HepG2 (cell line): ENCODE measurements at regions not wholly inside any gene's neighbourhood (a gene's known extent, or its start where the extent isn't known, plus 50 kb on each side); places are given as distances from the start of the nearest gene placed in this dataset.

ENCODE experiments used
- ATAC-seq: fragments of 200-7000 bp; cut with Tn5 transposase; 3 replicates; pipeline ENCODE4 v1.9.1; 2020; ENCODE audit warnings: mild to moderate bottlenecking, moderate library complexity
- BruUV-seq: library from RNA; stranded (reverse); fragments of 400-500 nt; replicated peaks from 2 replicates; lab custom pipeline; 2021; lab: Mats Ljungman, UMichigan
- CTCF ChIA-PET: fragments of 300-600 bp; formaldehyde crosslinking; extraction: SDS; loops from one replicate; lab custom pipeline; 2021; ENCODE audit warnings: low total read pairs, inconsistent platforms, low intra/inter-chr PET ratio; lab: Yijun Ruan, JAX
- POLR2A ChIA-PET: fragments of 350-600 bp; sonication (Branson Sonifier 250); formaldehyde crosslinking; loops from one replicate; lab custom pipeline; 2020; ENCODE audit warnings: antibody characterized with exemption, inconsistent platforms; lab: Yijun Ruan, JAX
- DNase-seq: peaks from one replicate; pipeline ENCODE4 v3.0.0-alpha.2; 2015; ENCODE audit warnings: low spot score
- FAIRE-seq: peaks from 3 replicates; lab custom pipeline; 2011; peaks lifted over from hg19 to GRCh38; lab: Jason Lieb, UNC
- H2AFZ ChIP-seq: one replicate; pipeline ENCODE4 v1.6.1; 2011; ENCODE audit warnings: low read length, inconsistent platforms
- H3K27ac ChIP-seq: fragments of 300-600 bp; 3 replicates; pipeline ENCODE4 v1.8.0; 2011; ENCODE audit warnings: mixed run types, mild to moderate bottlenecking, mixed read lengths, low read length, inconsistent platforms; ENCODE audit not compliant: insufficient read depth; ENCODE audit errors: extremely low read length
- H3K27me3 ChIP-seq, 2 experiments: fragments of 200-600 bp in 1 of 2; 2 replicates in 1 of 2; 3 replicates in 1 of 2; pipeline versions ENCODE4 v1.6.0 to v1.8.0; 2011; ENCODE audit warnings: low read length in 2 of 2, mild to moderate bottlenecking in 2 of 2, moderate library complexity in 2 of 2, inconsistent platforms in 1 of 2; ENCODE audit not compliant: insufficient read depth in 2 of 2, control insufficient read depth in 1 of 2
- H3K36me3 ChIP-seq, 2 experiments: fragments of 200-600 bp in 1 of 2; replicated peaks in 1 of 2; 2 replicates in 1 of 2; 3 replicates in 1 of 2; pipeline versions ENCODE4 v1.5.1 to v1.8.0; 2011; ENCODE audit warnings: low read length in 2 of 2, inconsistent platforms in 1 of 2; ENCODE audit not compliant: insufficient read depth in 2 of 2, control insufficient read depth in 1 of 2
- H3K4me1 ChIP-seq: 2 replicates; pipeline ENCODE4 v1.5.1; 2012; ENCODE audit warnings: low read length, inconsistent platforms; ENCODE audit not compliant: insufficient read depth
- H3K4me2 ChIP-seq: 2 replicates; pipeline ENCODE4 v1.6.0; 2011; ENCODE audit warnings: low read depth, low read length, inconsistent platforms
- H3K4me3 ChIP-seq, 3 experiments: fragments of 200-600 bp in 1 of 3; sonication (generic), shearing (Covaris generic) in 1 of 3; replicated peaks in 1 of 3; 2 replicates each; pipeline ENCODE4 v1.5.1; 2011 to 2016; ENCODE audit warnings: low read length in 3 of 3, inconsistent platforms in 2 of 3, low read depth in 2 of 3, mild to moderate bottlenecking in 2 of 3, control low read depth in 1 of 3, mixed read lengths in 1 of 3; ENCODE audit not compliant: insufficient read depth in 1 of 3
- H3K79me2 ChIP-seq: one replicate; pipeline ENCODE4 v1.6.1; 2011; ENCODE audit warnings: low read length, inconsistent platforms; ENCODE audit not compliant: insufficient read depth
- H3K9ac ChIP-seq: 2 replicates; pipeline ENCODE4 v1.6.0; 2011; ENCODE audit warnings: mild to moderate bottlenecking, low read depth, low read length, inconsistent platforms; ENCODE audit not compliant: insufficient read depth
- H3K9me3 ChIP-seq: 2 replicates; pipeline ENCODE4 v1.5.1; 2012; ENCODE audit warnings: mild to moderate bottlenecking, low read length
- H4K20me1 ChIP-seq: 2 replicates; pipeline ENCODE4 v1.6.0; 2011; ENCODE audit warnings: inconsistent platforms, mild to moderate bottlenecking, low read length, moderate library complexity; ENCODE audit not compliant: insufficient read depth
- HNF1A ChIP-seq, 2 experiments: sonication (generic) in 1 of 2; formaldehyde crosslinking in 1 of 2; IDR thresholded peaks; 2 replicates each; pipeline versions ENCODE4 v1.4.0 to v1.6.1; 2016 to 2020; ENCODE audit warnings: borderline replicate concordance in 1 of 2, low read depth in 1 of 2, mild to moderate bottlenecking in 1 of 2, missing genetic modification reagents in 1 of 2
- MED1 ChIP-seq: sonication (generic); formaldehyde crosslinking; IDR thresholded peaks from 2 replicates; pipeline ENCODE4 v1.4.0; 2020; ENCODE audit warnings: missing genetic modification reagents
- TBP ChIP-seq: sonication (generic); formaldehyde crosslinking; IDR thresholded peaks from 2 replicates; pipeline ENCODE4 v1.5.0; 2020; ENCODE audit warnings: missing genetic modification reagents
- ZBTB25 ChIP-seq: IDR thresholded peaks from 2 replicates; pipeline ENCODE4 v1.6.1; 2018; ENCODE audit warnings: missing genetic modification reagents
- ZBTB4 ChIP-seq: sonication (generic); formaldehyde crosslinking; IDR thresholded peaks from 2 replicates; pipeline ENCODE4 v1.4.0; 2020; ENCODE audit warnings: missing genetic modification reagents, mild to moderate bottlenecking, borderline replicate concordance
- ZNF550 ChIP-seq: sonication (generic); formaldehyde crosslinking; IDR thresholded peaks from 2 replicates; pipeline ENCODE4 v1.4.0; 2020; ENCODE audit warnings: mild to moderate bottlenecking, missing genetic modification reagents, borderline replicate concordance
- ZNF746 ChIP-seq: sonication (generic); formaldehyde crosslinking; IDR thresholded peaks from 2 replicates; pipeline ENCODE4 v1.8.0; 2022; ENCODE audit warnings: mild to moderate bottlenecking, missing genetic modification reagents
- in situ Hi-C: cut with HindIII; loops from 2 replicates; pipeline ENCODE4 v1.10.0; 2017; ENCODE audit warnings: low pct_unique_long_range_greater_than_20kb; ENCODE audit not compliant: extremely low pct_ligation_motif_present
- intact Hi-C: fragments of 100-400 bp; cut with micrococcal nuclease; formaldehyde crosslinking; loops from one replicate; pipeline ENCODE4 v1.10.0; 2022; ENCODE audit not compliant: unreplicated experiment
- TF ChIP-seq, protein P1 (sequence below): sonication (generic); formaldehyde crosslinking; IDR thresholded peaks from 2 replicates; pipeline ENCODE4 v1.4.0; 2020; ENCODE audit warnings: missing genetic modification reagents, borderline replicate concordance
- TF ChIP-seq, protein P2 (sequence below): IDR thresholded peaks from 2 replicates; pipeline ENCODE4 v1.6.1; 2016; ENCODE audit warnings: missing genetic modification reagents, missing compliant biosample characterization

GRCh38 chr3:16670191-16670590 lies 65.0 kb upstream of the DAZL start:
- TF ChIP-seq, protein P1, sequence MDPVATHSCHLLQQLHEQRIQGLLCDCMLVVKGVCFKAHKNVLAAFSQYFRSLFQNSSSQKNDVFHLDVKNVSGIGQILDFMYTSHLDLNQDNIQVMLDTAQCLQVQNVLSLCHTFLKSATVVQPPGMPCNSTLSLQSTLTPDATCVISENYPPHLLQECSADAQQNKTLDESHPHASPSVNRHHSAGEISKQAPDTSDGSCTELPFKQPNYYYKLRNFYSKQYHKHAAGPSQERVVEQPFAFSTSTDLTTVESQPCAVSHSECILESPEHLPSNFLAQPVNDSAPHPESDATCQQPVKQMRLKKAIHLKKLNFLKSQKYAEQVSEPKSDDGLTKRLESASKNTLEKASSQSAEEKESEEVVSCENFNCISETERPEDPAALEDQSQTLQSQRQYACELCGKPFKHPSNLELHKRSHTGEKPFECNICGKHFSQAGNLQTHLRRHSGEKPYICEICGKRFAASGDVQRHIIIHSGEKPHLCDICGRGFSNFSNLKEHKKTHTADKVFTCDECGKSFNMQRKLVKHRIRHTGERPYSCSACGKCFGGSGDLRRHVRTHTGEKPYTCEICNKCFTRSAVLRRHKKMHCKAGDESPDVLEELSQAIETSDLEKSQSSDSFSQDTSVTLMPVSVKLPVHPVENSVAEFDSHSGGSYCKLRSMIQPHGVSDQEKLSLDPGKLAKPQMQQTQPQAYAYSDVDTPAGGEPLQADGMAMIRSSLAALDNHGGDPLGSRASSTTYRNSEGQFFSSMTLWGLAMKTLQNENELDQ: no peak
- TF ChIP-seq HNF1A (IDR thresholded peaks at IDR 0.05; ENCODE audit: low read depth): no peak
- TF ChIP-seq HNF1A (CRISPR knock-in tag; IDR thresholded peaks at IDR 0.05; ENCODE audit: borderline replicate concordance): no peak
- no peak for TF ChIP-seq ZBTB25 (CRISPR knock-in tag)
- no peak for TF ChIP-seq ZBTB4 (CRISPR knock-in tag)
- TF ChIP-seq, protein P2, sequence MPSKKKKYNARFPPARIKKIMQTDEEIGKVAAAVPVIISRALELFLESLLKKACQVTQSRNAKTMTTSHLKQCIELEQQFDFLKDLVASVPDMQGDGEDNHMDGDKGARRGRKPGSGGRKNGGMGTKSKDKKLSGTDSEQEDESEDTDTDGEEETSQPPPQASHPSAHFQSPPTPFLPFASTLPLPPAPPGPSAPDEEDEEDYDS (CRISPR knock-in tag): no peak
- no peak for TF ChIP-seq ZNF746 (CRISPR knock-in tag)
- no peak for TF ChIP-seq MED1 (CRISPR knock-in tag)
- TF ChIP-seq TBP (CRISPR knock-in tag): no peak
- TF ChIP-seq ZNF550 (CRISPR knock-in tag): no peak
- CTCF ChIA-PET: no interaction called here
- Histone ChIP-seq H3K4me1 (no peaks in the 10 kb centered on the region), H3K9me3 (no peaks in the 10 kb centered on the region), H3K9ac (no peak overlapping the region), H3K4me2 (no peak overlapping the region), H3K27me3 (peaks cover 0 to 2% of the 10 kb centered on the region in 2 experiments; a peak in 1 of 5 replicates), H3K27ac (no peak overlapping the region), H3K79me2 (no peaks in the 10 kb centered on the region), H3K4me3 (no peak overlapping the region), H2AFZ (no peak overlapping the region), H3K36me3 (no peaks in the 10 kb centered on the region), H4K20me1 (no peaks in the 10 kb centered on the region)
- DNase-seq (no peak), FAIRE-seq (no peak), ATAC-seq (no peak)
- in situ Hi-C loops (no loop called here), intact Hi-C loops (no loop called here)
- POLR2A ChIA-PET: no interaction called here
- no TSS peak for BruUV-seq
